HepG2 (cell line): ENCODE measurements at regions not wholly inside any gene's neighbourhood (a gene's known extent, or its start where the extent isn't known, plus 50 kb on each side); places are given as distances from the start of the nearest gene placed in this dataset.

Experiments used
- ATAC-seq: fragments of 200-7000 bp; cut with Tn5 transposase; 3 replicates; pipeline ENCODE4 v1.9.1; 2020; ENCODE audit warnings: mild to moderate bottlenecking, moderate library complexity
- BruUV-seq: library from RNA; stranded (reverse); fragments of 400-500 nt; replicated peaks from 2 replicates; lab custom pipeline; 2021; lab: Mats Ljungman, UMichigan
- CTCF ChIA-PET: fragments of 300-600 bp; formaldehyde crosslinking; extraction: SDS; loops from one replicate; lab custom pipeline; 2021; ENCODE audit warnings: low total read pairs, inconsistent platforms, low intra/inter-chr PET ratio; lab: Yijun Ruan, JAX
- POLR2A ChIA-PET: fragments of 350-600 bp; sonication (Branson Sonifier 250); formaldehyde crosslinking; loops from one replicate; lab custom pipeline; 2020; ENCODE audit warnings: antibody characterized with exemption, inconsistent platforms; lab: Yijun Ruan, JAX
- DNase-seq: peaks from one replicate; pipeline ENCODE4 v3.0.0-alpha.2; 2015; ENCODE audit warnings: low spot score
- FAIRE-seq: peaks from 3 replicates; lab custom pipeline; 2011; peaks lifted over from hg19 to GRCh38; lab: Jason Lieb, UNC
- H2AFZ ChIP-seq: one replicate; pipeline ENCODE4 v1.6.1; 2011; ENCODE audit warnings: low read length, inconsistent platforms
- H3K27ac ChIP-seq: fragments of 300-600 bp; 3 replicates; pipeline ENCODE4 v1.8.0; 2011; ENCODE audit warnings: mixed run types, mild to moderate bottlenecking, mixed read lengths, low read length, inconsistent platforms; ENCODE audit not compliant: insufficient read depth; ENCODE audit errors: extremely low read length
- H3K27me3 ChIP-seq, 2 experiments: fragments of 200-600 bp in 1 of 2; 2 replicates in 1 of 2; 3 replicates in 1 of 2; pipeline versions ENCODE4 v1.6.0 to v1.8.0; 2011; ENCODE audit warnings: low read length in 2 of 2, mild to moderate bottlenecking in 2 of 2, moderate library complexity in 2 of 2, inconsistent platforms in 1 of 2; ENCODE audit not compliant: insufficient read depth in 2 of 2, control insufficient read depth in 1 of 2
- H3K36me3 ChIP-seq, 2 experiments: fragments of 200-600 bp in 1 of 2; replicated peaks in 1 of 2; 2 replicates in 1 of 2; 3 replicates in 1 of 2; pipeline versions ENCODE4 v1.5.1 to v1.8.0; 2011; ENCODE audit warnings: low read length in 2 of 2, inconsistent platforms in 1 of 2; ENCODE audit not compliant: insufficient read depth in 2 of 2, control insufficient read depth in 1 of 2
- H3K4me1 ChIP-seq: 2 replicates; pipeline ENCODE4 v1.5.1; 2012; ENCODE audit warnings: low read length, inconsistent platforms; ENCODE audit not compliant: insufficient read depth
- H3K4me2 ChIP-seq: 2 replicates; pipeline ENCODE4 v1.6.0; 2011; ENCODE audit warnings: low read depth, low read length, inconsistent platforms
- H3K4me3 ChIP-seq, 3 experiments: fragments of 200-600 bp in 1 of 3; sonication (generic), shearing (Covaris generic) in 1 of 3; replicated peaks in 1 of 3; 2 replicates each; pipeline ENCODE4 v1.5.1; 2011 to 2016; ENCODE audit warnings: low read length in 3 of 3, inconsistent platforms in 2 of 3, low read depth in 2 of 3, mild to moderate bottlenecking in 2 of 3, control low read depth in 1 of 3, mixed read lengths in 1 of 3; ENCODE audit not compliant: insufficient read depth in 1 of 3
- H3K79me2 ChIP-seq: one replicate; pipeline ENCODE4 v1.6.1; 2011; ENCODE audit warnings: low read length, inconsistent platforms; ENCODE audit not compliant: insufficient read depth
- H3K9ac ChIP-seq: 2 replicates; pipeline ENCODE4 v1.6.0; 2011; ENCODE audit warnings: mild to moderate bottlenecking, low read depth, low read length, inconsistent platforms; ENCODE audit not compliant: insufficient read depth
- H3K9me3 ChIP-seq: 2 replicates; pipeline ENCODE4 v1.5.1; 2012; ENCODE audit warnings: mild to moderate bottlenecking, low read length
- H4K20me1 ChIP-seq: 2 replicates; pipeline ENCODE4 v1.6.0; 2011; ENCODE audit warnings: inconsistent platforms, mild to moderate bottlenecking, low read length, moderate library complexity; ENCODE audit not compliant: insufficient read depth
- ATF2 ChIP-seq: sonication (generic); formaldehyde crosslinking; IDR thresholded peaks from 2 replicates; pipeline ENCODE4 v1.4.0; 2020; ENCODE audit warnings: missing genetic modification reagents
- BHLHE40 ChIP-seq: IDR thresholded peaks from 2 replicates; pipeline ENCODE4 v1.6.1; 2011; ENCODE audit warnings: low read length, improper control_type of control experiment
- KAT7 ChIP-seq: IDR thresholded peaks from 2 replicates; pipeline ENCODE4 v1.6.1; 2018; ENCODE audit warnings: borderline replicate concordance, missing compliant biosample characterization
- PHF5A ChIP-seq: IDR thresholded peaks from one replicate; pipeline ENCODE4 v1.6.1; 2018; ENCODE audit warnings: low read depth, missing genetic modification reagents; ENCODE audit not compliant: unreplicated experiment
- POLR2A ChIP-seq, 2 experiments: IDR thresholded peaks; 2 replicates each; pipeline ENCODE4 v1.6.1; 2011; ENCODE audit warnings: low read depth in 2 of 2, low read length in 2 of 2, mild to moderate bottlenecking in 1 of 2, moderate library complexity in 1 of 2; ENCODE audit not compliant: insufficient read depth in 1 of 2
- SP140L ChIP-seq: sonication (generic); formaldehyde crosslinking; IDR thresholded peaks from 2 replicates; pipeline ENCODE4 v1.4.0; 2020; ENCODE audit warnings: missing genetic modification reagents, borderline replicate concordance
- TMF1 ChIP-seq: sonication (generic); formaldehyde crosslinking; IDR thresholded peaks from 2 replicates; pipeline ENCODE4 v1.8.1; 2022; ENCODE audit warnings: low read depth, missing genetic modification reagents
- ZBTB25 ChIP-seq: IDR thresholded peaks from 2 replicates; pipeline ENCODE4 v1.6.1; 2018; ENCODE audit warnings: missing genetic modification reagents
- ZBTB38 ChIP-seq: sonication (generic); formaldehyde crosslinking; IDR thresholded peaks from 2 replicates; pipeline ENCODE4 v1.5.1; 2020; ENCODE audit warnings: mild to moderate bottlenecking, missing genetic modification reagents
- ZMYM3 ChIP-seq: sonication (generic); formaldehyde crosslinking; IDR thresholded peaks from 2 replicates; pipeline ENCODE4 v1.5.1; 2020; ENCODE audit warnings: mild to moderate bottlenecking, missing genetic modification reagents
- ZNF260 ChIP-seq: sonication (generic); formaldehyde crosslinking; IDR thresholded peaks from 2 replicates; pipeline ENCODE4 v1.4.0; 2020; ENCODE audit warnings: missing genetic modification reagents, low read depth, mild to moderate bottlenecking, borderline replicate concordance
- WGBS: methylation state at CpG from one replicate; pipeline ENCODE4 v1.1.6; 2017; ENCODE audit warnings: low lambda C conversion rate; 5-methylcytosine and 5-hydroxymethylcytosine counted together
- in situ Hi-C: cut with HindIII; loops from 2 replicates; pipeline ENCODE4 v1.10.0; 2017; ENCODE audit warnings: low pct_unique_long_range_greater_than_20kb; ENCODE audit not compliant: extremely low pct_ligation_motif_present
- intact Hi-C: fragments of 100-400 bp; cut with micrococcal nuclease; formaldehyde crosslinking; loops from one replicate; pipeline ENCODE4 v1.10.0; 2022; ENCODE audit not compliant: unreplicated experiment

GRCh38 chr1:5594056-5594956, 397.9 kb downstream of the NPHP4 start:
- TF ChIP-seq SP140L (CRISPR knock-in tag) (no peak), PHF5A (CRISPR knock-in tag) (no peak), TMF1 (CRISPR knock-in tag) (no peak), ZBTB25 (CRISPR knock-in tag) (no peak), POLR2A (IDR thresholded peaks at IDR 0.05; ENCODE audit: insufficient read depth in 1 of 2, low read depth in 2 of 2, low read length in 2 of 2) (no peak), ZBTB38 (CRISPR knock-in tag) (no peak), KAT7 (CRISPR knock-in tag) (no peak), ATF2 (CRISPR knock-in tag) (no peak), BHLHE40 (no peak), ZMYM3 (CRISPR knock-in tag) (no peak), ZNF260 (CRISPR knock-in tag) (no peak)
- in situ Hi-C loops (no loop called here), intact Hi-C loops (no loop called here)
- no peaks in the 10 kb centered on the region for H4K20me1 ChIP-seq
- 42% methylated on average over 15 of the region's 18 CpGs for WGBS
- POLR2A ChIA-PET = no interaction called here
- peaks cover 12% of the 10 kb centered on the region for H3K9me3 ChIP-seq
- no peaks in the 10 kb centered on the region for H3K27me3 ChIP-seq
- DNase-seq (no peak), FAIRE-seq (no peak), ATAC-seq (no peak)
- CTCF ChIA-PET = no interaction called here
- H3K4me3 ChIP-seq = no peak overlapping the region
- H3K9ac ChIP-seq = no peak overlapping the region
- H2AFZ ChIP-seq = no peak overlapping the region
- no peaks in the 10 kb centered on the region for H3K79me2 ChIP-seq
- no peak overlapping the region for H3K4me2 ChIP-seq
- H3K36me3 ChIP-seq = no peaks in the 10 kb centered on the region
- no TSS peak for BruUV-seq
- H3K27ac ChIP-seq = no peak overlapping the region
- peaks cover 23% of the 10 kb centered on the region for H3K4me1 ChIP-seq
